ENCODE measurements at regions not wholly inside any gene's neighbourhood (a gene's known extent, or its start where the extent isn't known, plus 50 kb on each side); places are given as distances from the start of the nearest gene placed in this dataset.

DNA sequence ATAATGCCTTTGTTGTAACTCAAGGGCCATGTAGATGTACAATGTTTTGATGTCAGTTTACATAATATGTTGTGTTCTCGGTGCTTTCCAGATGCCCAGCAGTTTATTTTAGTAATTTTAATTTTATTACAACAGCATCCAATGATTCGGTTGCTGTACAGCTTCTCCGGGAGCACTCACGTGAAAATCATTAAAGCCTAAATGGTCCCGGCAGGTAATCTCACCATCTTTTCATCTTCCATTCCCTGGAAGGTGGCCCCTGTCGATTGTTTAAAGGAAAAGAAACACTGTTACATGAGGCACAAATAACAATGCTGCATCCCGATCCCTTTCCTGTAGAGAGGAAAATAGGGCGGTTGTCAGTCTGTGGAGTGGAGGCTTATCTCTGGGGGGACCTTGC is 498.1 kb downstream of the SLC4A3 start:
- TF ChIP-seq, protein P1, sequence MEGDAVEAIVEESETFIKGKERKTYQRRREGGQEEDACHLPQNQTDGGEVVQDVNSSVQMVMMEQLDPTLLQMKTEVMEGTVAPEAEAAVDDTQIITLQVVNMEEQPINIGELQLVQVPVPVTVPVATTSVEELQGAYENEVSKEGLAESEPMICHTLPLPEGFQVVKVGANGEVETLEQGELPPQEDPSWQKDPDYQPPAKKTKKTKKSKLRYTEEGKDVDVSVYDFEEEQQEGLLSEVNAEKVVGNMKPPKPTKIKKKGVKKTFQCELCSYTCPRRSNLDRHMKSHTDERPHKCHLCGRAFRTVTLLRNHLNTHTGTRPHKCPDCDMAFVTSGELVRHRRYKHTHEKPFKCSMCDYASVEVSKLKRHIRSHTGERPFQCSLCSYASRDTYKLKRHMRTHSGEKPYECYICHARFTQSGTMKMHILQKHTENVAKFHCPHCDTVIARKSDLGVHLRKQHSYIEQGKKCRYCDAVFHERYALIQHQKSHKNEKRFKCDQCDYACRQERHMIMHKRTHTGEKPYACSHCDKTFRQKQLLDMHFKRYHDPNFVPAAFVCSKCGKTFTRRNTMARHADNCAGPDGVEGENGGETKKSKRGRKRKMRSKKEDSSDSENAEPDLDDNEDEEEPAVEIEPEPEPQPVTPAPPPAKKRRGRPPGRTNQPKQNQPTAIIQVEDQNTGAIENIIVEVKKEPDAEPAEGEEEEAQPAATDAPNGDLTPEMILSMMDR (IDR thresholded peaks at IDR 0.05) = no peak
- no peak for TF ChIP-seq POLR2A (IDR thresholded peaks at IDR 0.05)

All from thyroid gland (tissue), 4 donors.